ENCODE measurements at regions not wholly inside any gene's neighbourhood (a gene's known extent, or its start where the extent isn't known, plus 50 kb on each side); places are given as distances from the start of the nearest gene placed in this dataset.

DNA sequence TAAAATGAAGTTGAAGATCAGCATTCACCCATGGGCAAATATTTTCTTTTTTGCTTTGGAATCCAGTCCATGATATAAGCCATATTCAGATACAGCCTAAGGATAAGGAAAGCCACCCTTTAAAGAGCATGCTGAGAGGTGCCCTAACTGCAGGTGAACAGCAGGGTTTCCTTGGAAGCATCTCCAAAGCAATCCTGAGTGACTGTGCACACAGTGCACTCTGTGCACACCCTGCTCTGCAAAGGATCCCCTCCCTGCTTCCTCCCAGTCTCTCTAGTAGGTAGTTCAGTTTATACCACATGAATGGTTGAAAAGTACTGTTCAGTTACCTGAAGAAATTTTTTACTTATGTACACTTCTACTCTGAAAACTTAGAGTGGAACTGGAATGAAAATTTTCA lies 491.4 kb downstream of the RASEF start:
- TF ChIP-seq CTCF (conservative IDR thresholded peaks at IDR 0.05 in 1 of 2, IDR thresholded peaks at IDR 0.05 in 1 of 2; ENCODE audit: low read depth in 1 of 2, low read length in 2 of 2) (no peak), EZH2 (IDR thresholded peaks at IDR 0.05; ENCODE audit: low read length, missing control alignments) (no peak)
